ENCODE measurements at regions not wholly inside any gene's neighbourhood (a gene's known extent, or its start where the extent isn't known, plus 50 kb on each side); places are given as distances from the start of the nearest gene placed in this dataset.
"Not testable (repeated sequence)": the region's sequence is repeated elsewhere in the genome, so short reads cannot be mapped to it uniquely, and the experiment has no call there.

DNA sequence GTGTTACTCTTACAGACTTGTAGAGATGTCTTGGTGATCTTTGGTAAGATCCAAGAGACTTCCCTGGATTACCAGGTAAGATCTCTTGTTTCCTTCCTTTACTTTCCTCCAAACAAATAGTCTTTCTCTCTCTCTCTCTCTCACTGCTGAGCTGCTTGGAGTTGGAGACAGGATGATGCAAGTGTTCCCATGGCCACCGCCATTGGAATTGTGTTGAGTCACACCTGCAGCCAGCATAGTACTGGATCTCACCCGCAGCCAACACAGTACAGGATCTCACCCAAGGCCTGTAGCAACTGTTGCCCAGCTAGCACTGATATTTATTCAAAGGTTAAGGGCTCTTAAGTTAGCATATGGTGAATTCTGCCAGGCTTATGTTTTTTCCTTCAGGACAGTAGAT, 1080.9 kb downstream of the FAT4 start:
- H2AFZ ChIP-seq (ENCODE audit: low read length) = no peak overlapping the region

DNA sequence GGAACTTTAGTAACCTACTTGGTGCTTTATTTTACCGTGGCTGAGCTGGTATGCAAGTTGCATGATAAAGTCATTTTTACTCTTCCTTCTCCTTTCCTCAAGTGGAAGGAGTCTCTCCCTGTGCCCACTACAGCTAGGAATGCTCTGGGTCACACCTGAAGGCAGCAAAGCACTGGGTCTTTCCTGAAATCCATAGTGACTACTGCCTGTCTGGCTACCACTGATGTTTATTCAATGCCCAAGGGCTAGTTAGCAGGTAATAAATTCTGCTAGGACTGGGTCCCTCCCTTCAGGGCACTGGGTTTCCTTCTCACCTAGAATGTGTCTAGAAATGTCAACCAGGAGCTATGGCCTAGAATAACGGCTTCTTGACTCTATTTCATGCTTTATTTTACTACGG, 1081.4 kb downstream of the FAT4 start:
- no peaks in the 10 kb centered on the region for H3K79me2 ChIP-seq (ENCODE audit: low read length)
- no peaks in the 10 kb centered on the region for H4K20me1 ChIP-seq (ENCODE audit: insufficient read depth, low read depth, low read length)
- no peaks in the 10 kb centered on the region for H3K27me3 ChIP-seq (ENCODE audit: low read length)
- no peak for DNase-seq
- no peak overlapping the region for H3K27ac ChIP-seq (ENCODE audit: low read length)
- H3K9me2 ChIP-seq (replicated peaks; ENCODE audit: insufficient read depth, low read length) = no peaks in the 10 kb centered on the region
- no peaks in the 10 kb centered on the region for H3K36me3 ChIP-seq (ENCODE audit: insufficient read depth, low read length)
- no peak overlapping the region for H3K9ac ChIP-seq (ENCODE audit: low read length)
- no peak overlapping the region for H3K4me3 ChIP-seq (ENCODE audit: low read length)
- no peaks in the 10 kb centered on the region for H3K4me1 ChIP-seq (ENCODE audit: low read length)
- no peak overlapping the region for H2AFZ ChIP-seq (ENCODE audit: low read length)
- peaks cover 34% of the 10 kb centered on the region for H3K9me3 ChIP-seq (ENCODE audit: low read length)
- no peak overlapping the region for H3K4me2 ChIP-seq (ENCODE audit: low read depth, low read length, poor library complexity, severe bottlenecking)

More for the DNA sequence above, 1080.9 kb downstream of the FAT4 start:
- no peak overlapping the region for H3K4me2 ChIP-seq (ENCODE audit: low read depth, low read length, poor library complexity, severe bottlenecking)
- H3K9ac ChIP-seq (ENCODE audit: low read length) = no peak overlapping the region
- H3K27me3 ChIP-seq (ENCODE audit: low read length) = no peaks in the 10 kb centered on the region
- H3K27ac ChIP-seq (ENCODE audit: low read length) = no peak overlapping the region
- no peak for DNase-seq
- no peaks in the 10 kb centered on the region for H3K9me2 ChIP-seq (replicated peaks; ENCODE audit: insufficient read depth, low read length)
- H4K20me1 ChIP-seq (ENCODE audit: insufficient read depth, low read depth, low read length) = no peaks in the 10 kb centered on the region
- peaks cover 34% of the 10 kb centered on the region for H3K9me3 ChIP-seq (ENCODE audit: low read length)
- no peaks in the 10 kb centered on the region for H3K4me1 ChIP-seq (ENCODE audit: low read length)
- H3K4me3 ChIP-seq (ENCODE audit: low read length) = no peak overlapping the region
- no peaks in the 10 kb centered on the region for H3K36me3 ChIP-seq (ENCODE audit: insufficient read depth, low read length)
- no peaks in the 10 kb centered on the region for H3K79me2 ChIP-seq (ENCODE audit: low read length)

DNA sequence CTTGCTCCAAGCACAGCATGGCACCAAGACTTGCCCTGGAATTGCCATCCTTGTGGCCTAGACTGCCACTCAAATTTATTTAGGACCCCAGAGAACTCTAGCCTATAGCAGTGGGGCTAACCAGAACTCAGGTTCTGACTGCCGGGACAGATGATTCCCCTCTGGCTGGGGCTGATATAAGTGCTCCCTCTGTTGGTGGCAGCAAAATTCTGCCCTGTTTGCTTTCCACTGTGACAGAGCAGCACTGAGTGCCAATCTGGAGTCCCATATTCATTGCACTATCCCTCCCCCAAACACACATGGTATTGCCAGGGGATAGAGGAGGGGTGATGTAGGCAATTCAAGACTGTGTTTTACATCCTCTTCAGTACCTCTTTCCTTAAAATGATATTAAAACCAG, 1081.9 kb downstream of the FAT4 start:
- no peak overlapping the region for H3K27ac ChIP-seq (ENCODE audit: low read length)
- no peaks in the 10 kb centered on the region for H3K36me3 ChIP-seq (ENCODE audit: insufficient read depth, low read length)
- H3K4me1 ChIP-seq (ENCODE audit: low read length) = no peaks in the 10 kb centered on the region
- peaks cover 38% of the 10 kb centered on the region for H3K9me3 ChIP-seq (ENCODE audit: low read length)
- no peak overlapping the region for H3K9ac ChIP-seq (ENCODE audit: low read length)
- no peak overlapping the region for H3K4me2 ChIP-seq (ENCODE audit: low read depth, low read length, poor library complexity, severe bottlenecking)
- no peak for DNase-seq
- H3K9me2 ChIP-seq (replicated peaks; ENCODE audit: insufficient read depth, low read length) = no peaks in the 10 kb centered on the region
- H4K20me1 ChIP-seq (ENCODE audit: insufficient read depth, low read depth, low read length) = no peaks in the 10 kb centered on the region
- no peaks in the 10 kb centered on the region for H3K79me2 ChIP-seq (ENCODE audit: low read length)
- H3K4me3 ChIP-seq (ENCODE audit: low read length) = no peak overlapping the region
- no peak overlapping the region for H2AFZ ChIP-seq (ENCODE audit: low read length)
- H3K27me3 ChIP-seq (ENCODE audit: low read length) = no peaks in the 10 kb centered on the region

DNA sequence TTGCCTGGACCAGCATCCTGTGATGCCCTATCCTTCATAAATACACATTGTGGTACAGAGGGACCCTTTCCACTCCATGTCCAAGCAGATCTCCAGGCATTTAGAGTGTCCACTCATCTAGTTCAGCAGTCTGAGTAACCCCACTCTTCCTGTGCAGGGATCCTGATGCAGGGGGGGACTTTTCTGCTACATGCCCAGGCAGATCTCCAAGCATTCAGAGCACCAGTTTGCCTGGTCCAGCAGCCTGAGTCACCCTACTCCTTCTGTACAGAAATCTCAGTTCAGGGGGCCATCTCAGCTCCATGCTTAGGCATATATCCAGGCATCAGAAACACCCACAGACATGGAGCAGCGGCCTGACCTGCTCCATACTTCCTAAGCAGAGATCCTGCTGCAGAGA, 1089.8 kb downstream of the FAT4 start:
- Histone ChIP-seq H3K4me3 (ENCODE audit: low read length) (no peak overlapping the region), H4K20me1 (ENCODE audit: insufficient read depth, low read depth, low read length) (no peaks in the 10 kb centered on the region), H3K27me3 (ENCODE audit: low read length) (no peaks in the 10 kb centered on the region), H3K79me2 (ENCODE audit: low read length) (no peaks in the 10 kb centered on the region), H3K9ac (ENCODE audit: low read length) (no peak overlapping the region), H2AFZ (ENCODE audit: low read length) (no peak overlapping the region), H3K4me1 (ENCODE audit: low read length) (no peaks in the 10 kb centered on the region), H3K9me2 (replicated peaks; ENCODE audit: insufficient read depth, low read length) (no peaks in the 10 kb centered on the region), H3K9me3 (ENCODE audit: low read length) (peaks cover 30% of the 10 kb centered on the region), H3K36me3 (ENCODE audit: insufficient read depth, low read length) (no peaks in the 10 kb centered on the region), H3K27ac (ENCODE audit: low read length) (no peak overlapping the region), H3K4me2 (ENCODE audit: low read depth, low read length, poor library complexity, severe bottlenecking) (no peak overlapping the region)
- no peak for DNase-seq

DNA sequence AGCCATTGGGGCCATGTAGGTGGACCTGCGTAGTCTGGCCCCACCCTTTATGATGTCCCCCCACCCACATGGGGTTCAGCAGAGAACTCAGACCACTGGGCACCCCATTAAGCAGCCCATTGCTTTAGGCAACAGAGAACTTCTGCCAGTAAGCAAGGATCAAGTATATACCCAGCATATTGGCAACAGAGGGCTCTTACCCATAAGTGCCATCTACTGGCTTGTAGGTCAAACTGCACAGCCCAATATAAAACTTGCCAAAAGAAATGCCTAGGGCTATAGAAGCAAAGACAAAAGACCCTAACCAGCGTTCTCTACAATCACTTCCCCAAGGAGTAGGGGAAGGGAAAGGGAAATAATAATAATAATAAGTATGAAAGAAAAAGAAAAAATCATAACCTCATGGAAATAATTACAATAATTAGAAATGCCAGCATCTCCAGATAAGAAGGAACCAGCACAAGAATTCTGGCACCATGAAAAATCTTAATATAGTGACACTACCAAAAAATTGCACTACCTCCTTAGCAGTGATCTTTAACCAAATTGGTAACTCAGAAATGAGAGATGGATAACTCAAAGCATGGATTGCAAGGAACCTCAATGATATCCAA, 1090.7 kb downstream of the FAT4 start:
- no peaks in the 10 kb centered on the region for H3K4me1 ChIP-seq (ENCODE audit: low read length)
- no peak overlapping the region for H3K4me2 ChIP-seq (ENCODE audit: low read depth, low read length, poor library complexity, severe bottlenecking)
- H3K4me3 ChIP-seq (ENCODE audit: low read length) = no peak overlapping the region
- peak; percentile 56 for DNase-seq
- H4K20me1 ChIP-seq (ENCODE audit: insufficient read depth, low read depth, low read length) = no peaks in the 10 kb centered on the region
- H2AFZ ChIP-seq (ENCODE audit: low read length) = no peak overlapping the region
- H3K36me3 ChIP-seq (ENCODE audit: insufficient read depth, low read length) = no peaks in the 10 kb centered on the region
- no peaks in the 10 kb centered on the region for H3K27me3 ChIP-seq (ENCODE audit: low read length)
- no peak overlapping the region for H3K9ac ChIP-seq (ENCODE audit: low read length)
- no peaks in the 10 kb centered on the region for H3K9me2 ChIP-seq (replicated peaks; ENCODE audit: insufficient read depth, low read length)
- no peaks in the 10 kb centered on the region for H3K79me2 ChIP-seq (ENCODE audit: low read length)
- H3K9me3 ChIP-seq (ENCODE audit: low read length) = peaks cover 30% of the 10 kb centered on the region
- H3K27ac ChIP-seq (ENCODE audit: low read length) = no peak overlapping the region

DNA sequence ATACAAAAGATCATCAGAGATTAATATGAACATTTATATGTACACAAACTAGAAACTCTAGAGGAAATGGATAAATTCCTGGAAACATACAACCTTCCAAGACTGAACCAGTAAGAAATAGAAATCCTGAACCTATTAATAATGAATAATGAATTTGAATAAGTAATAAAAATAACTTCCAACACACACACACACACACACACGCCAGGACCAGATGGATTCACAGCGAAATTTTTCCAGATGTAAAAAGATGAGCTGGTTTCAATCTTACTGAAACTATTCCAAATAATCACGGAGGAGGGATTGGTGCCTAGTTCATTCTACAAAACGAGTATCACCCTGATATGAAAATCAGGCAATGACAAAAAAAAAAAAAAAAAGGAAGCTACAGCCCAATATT, 1095.0 kb downstream of the FAT4 start:
- DNase-seq = no peak
- Histone ChIP-seq H2AFZ (ENCODE audit: low read length) (no peak overlapping the region), H3K9me3 (ENCODE audit: low read length) (peaks cover 41% of the 10 kb centered on the region), H3K9me2 (replicated peaks; ENCODE audit: insufficient read depth, low read length) (no peaks in the 10 kb centered on the region), H3K4me3 (ENCODE audit: low read length) (no peak overlapping the region), H3K4me2 (ENCODE audit: low read depth, low read length, poor library complexity, severe bottlenecking) (no peak overlapping the region), H3K79me2 (ENCODE audit: low read length) (no peaks in the 10 kb centered on the region), H4K20me1 (ENCODE audit: insufficient read depth, low read depth, low read length) (no peaks in the 10 kb centered on the region), H3K36me3 (ENCODE audit: insufficient read depth, low read length) (no peaks in the 10 kb centered on the region), H3K4me1 (ENCODE audit: low read length) (no peaks in the 10 kb centered on the region), H3K27ac (ENCODE audit: low read length) (no peak overlapping the region), H3K9ac (ENCODE audit: low read length) (no peak overlapping the region), H3K27me3 (ENCODE audit: low read length) (no peaks in the 10 kb centered on the region)

DNA sequence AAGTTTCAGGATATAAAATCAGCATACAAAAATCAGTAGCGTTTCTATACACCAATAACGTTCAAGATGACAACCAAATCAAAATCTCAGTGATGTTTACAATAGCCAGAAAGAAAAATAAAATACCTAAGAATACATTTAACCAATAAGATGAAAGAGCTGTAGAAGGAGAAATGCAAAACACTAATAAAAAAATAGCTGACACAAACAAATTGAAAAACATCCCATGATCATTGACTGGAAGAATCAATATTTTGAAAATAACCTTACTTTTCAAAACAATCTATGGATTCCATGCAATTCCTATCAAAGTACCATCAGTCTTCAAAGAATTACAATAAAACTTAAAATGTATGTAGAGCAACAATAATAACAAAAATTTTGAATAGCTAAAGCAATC, 1096.3 kb downstream of the FAT4 start:
- Histone ChIP-seq H3K4me2 (ENCODE audit: low read depth, low read length, poor library complexity, severe bottlenecking) (no peak overlapping the region), H3K9ac (ENCODE audit: low read length) (no peak overlapping the region), H3K36me3 (ENCODE audit: insufficient read depth, low read length) (no peaks in the 10 kb centered on the region), H2AFZ (ENCODE audit: low read length) (no peak overlapping the region), H3K27me3 (ENCODE audit: low read length) (no peaks in the 10 kb centered on the region), H3K9me3 (ENCODE audit: low read length) (peaks cover 40% of the 10 kb centered on the region), H3K4me1 (ENCODE audit: low read length) (no peaks in the 10 kb centered on the region), H3K4me3 (ENCODE audit: low read length) (no peak overlapping the region), H4K20me1 (ENCODE audit: insufficient read depth, low read depth, low read length) (no peaks in the 10 kb centered on the region), H3K27ac (ENCODE audit: low read length) (no peak overlapping the region), H3K9me2 (replicated peaks; ENCODE audit: insufficient read depth, low read length) (no peaks in the 10 kb centered on the region), H3K79me2 (ENCODE audit: low read length) (no peaks in the 10 kb centered on the region)
- DNase-seq = no peak

DNA sequence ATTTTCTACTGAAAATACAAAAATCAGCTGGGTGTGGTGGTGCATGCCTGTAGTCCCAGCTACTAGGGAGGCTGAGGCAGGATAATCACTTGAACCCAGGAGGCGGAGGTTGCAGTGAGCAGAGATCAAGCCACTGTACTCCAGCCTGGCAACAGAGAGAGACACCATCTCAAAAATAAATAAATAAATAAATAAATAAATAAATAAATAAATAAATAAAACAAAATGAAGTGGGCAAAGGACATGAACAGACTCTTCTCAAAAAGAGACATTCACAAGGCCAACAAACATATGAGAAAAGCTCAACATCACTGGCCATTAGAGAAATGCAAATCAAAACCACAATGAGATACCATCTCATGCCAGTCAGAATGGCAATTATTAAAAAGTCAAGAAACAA, 1097.6 kb downstream of the FAT4 start:
- H3K9ac ChIP-seq (ENCODE audit: low read length); H3K4me1 ChIP-seq (ENCODE audit: low read length); H2AFZ ChIP-seq (ENCODE audit: low read length); H3K27me3 ChIP-seq (ENCODE audit: low read length); DNase-seq; H3K36me3 ChIP-seq (ENCODE audit: insufficient read depth, low read length); H3K27ac ChIP-seq (ENCODE audit: low read length); H3K4me3 ChIP-seq (ENCODE audit: low read length); H3K9me2 ChIP-seq (replicated peaks; ENCODE audit: insufficient read depth, low read length); H3K79me2 ChIP-seq (ENCODE audit: low read length); H3K4me2 ChIP-seq (ENCODE audit: low read depth, low read length, poor library complexity, severe bottlenecking); H4K20me1 ChIP-seq (ENCODE audit: insufficient read depth, low read depth, low read length): not testable (repeated sequence)
- H3K9me3 ChIP-seq (ENCODE audit: low read length) = peaks cover 32% of the 10 kb centered on the region

DNA sequence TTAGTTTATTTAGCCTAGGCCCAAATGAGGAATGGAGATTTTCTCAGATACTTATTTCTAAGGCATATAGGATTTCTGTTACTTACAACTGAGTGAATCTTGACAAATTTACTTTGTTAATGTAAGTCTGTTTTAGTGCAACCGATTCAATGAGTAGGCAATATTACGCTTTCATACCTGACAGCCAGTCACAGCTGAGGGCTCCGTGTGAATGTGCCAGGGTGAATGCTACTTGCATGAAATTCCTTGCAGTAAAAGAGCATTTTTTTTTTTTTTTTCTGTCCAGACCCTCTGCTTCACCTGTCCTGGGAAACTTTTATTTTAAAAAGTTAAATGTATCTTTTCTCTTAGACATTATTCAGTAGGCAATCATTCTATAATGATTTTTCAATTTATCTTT, 1100.0 kb downstream of the FAT4 start:
- DNase-seq = no peak
- Histone ChIP-seq H3K9me2 (replicated peaks; ENCODE audit: insufficient read depth, low read length) (no peaks in the 10 kb centered on the region), H2AFZ (ENCODE audit: low read length) (no peak overlapping the region), H3K36me3 (ENCODE audit: insufficient read depth, low read length) (no peaks in the 10 kb centered on the region), H3K9ac (ENCODE audit: low read length) (no peak overlapping the region), H4K20me1 (ENCODE audit: insufficient read depth, low read depth, low read length) (no peaks in the 10 kb centered on the region), H3K4me2 (ENCODE audit: low read depth, low read length, poor library complexity, severe bottlenecking) (no peak overlapping the region), H3K4me1 (ENCODE audit: low read length) (no peaks in the 10 kb centered on the region), H3K27me3 (ENCODE audit: low read length) (no peaks in the 10 kb centered on the region), H3K27ac (ENCODE audit: low read length) (no peak overlapping the region), H3K4me3 (ENCODE audit: low read length) (no peak overlapping the region), H3K79me2 (ENCODE audit: low read length) (no peaks in the 10 kb centered on the region), H3K9me3 (ENCODE audit: low read length) (peaks cover 44% of the 10 kb centered on the region)

Measured in Karpas-422 (cell line).